PC-3 (cell line): ENCODE measurements at regions not wholly inside any gene's neighbourhood (a gene's known extent, or its start where the extent isn't known, plus 50 kb on each side); places are given as distances from the start of the nearest gene placed in this dataset.

Source experiments
- CTCF ChIP-seq: fragments of 300-600 bp; sonication (generic); conservative IDR thresholded peaks from 2 replicates; pipeline ENCODE4 v1.5.1; 2017; ENCODE audit warnings: antibody characterized with exemption, low read depth, mild to moderate bottlenecking, low read length
- EZH2 ChIP-seq: fragments of 300-600 bp; sonication (generic); IDR thresholded peaks from one replicate; pipeline ENCODE4 v1.6.1; 2017; ENCODE audit warnings: antibody characterized with exemption, mild to moderate bottlenecking, low read length; ENCODE audit not compliant: unreplicated experiment
- EZH2phosphoT487 ChIP-seq: fragments of 300-600 bp; sonication (generic); IDR thresholded peaks from 2 replicates; pipeline ENCODE4 v1.6.1; 2018; ENCODE audit warnings: mild to moderate bottlenecking, antibody characterized with exemption, low read length, borderline replicate concordance

- TF ChIP-seq EZH2 (no peak), EZH2phosphoT487 (no peak), CTCF (no peak)
Observed at GRCh38 chr2:238772635-238773297, 75.1 kb upstream of the TWIST2 start.
